Astrocyte of the cerebellum (primary cell): ENCODE measurements at regions not wholly inside any gene's neighbourhood (a gene's known extent, or its start where the extent isn't known, plus 50 kb on each side); places are given as distances from the start of the nearest gene placed in this dataset.

Source experiments
- DNase-seq: peaks from one replicate; pipeline ENCODE4 v3.0.0-alpha.2; 2011; ENCODE audit warnings: low read depth
- H3K4me3 ChIP-seq: 2 replicates; pipeline ENCODE4 v1.5.1; 2011; ENCODE audit warnings: mild to moderate bottlenecking, low read depth, low read length, moderate library complexity
- CTCF ChIP-seq: IDR thresholded peaks from 2 replicates; pipeline ENCODE4 v1.5.1; 2012; ENCODE audit warnings: low read length, low read depth, moderate library complexity, mild to moderate bottlenecking; ENCODE audit errors: missing control alignments
- in situ Hi-C: cut with HindIII; loops from 2 replicates; pipeline ENCODE4 v1.10.0; 2017; ENCODE audit warnings: low sequenced_read_pairs

GRCh38 chr2:215597577-215597976 is 161.7 kb upstream of the FN1 start:
- no peak overlapping the region for H3K4me3 ChIP-seq
- no peak for DNase-seq
- in situ Hi-C loops: no loop called here
- TF ChIP-seq CTCF: no peak

- no peak for TF ChIP-seq CTCF
- H3K4me3 ChIP-seq: no peak overlapping the region
- in situ Hi-C loops: no loop called here
- no peak for DNase-seq
Measured at GRCh38 chr2:215594766-215595165, 158.9 kb upstream of the FN1 start.

GRCh38 chr2:215590010-215590745 is 154.3 kb upstream of the FN1 start:
- in situ Hi-C loops: no loop called here
- no peak for TF ChIP-seq CTCF
- DNase-seq: no peak
- H3K4me3 ChIP-seq: no peak overlapping the region

- no peak overlapping the region for H3K4me3 ChIP-seq
- no peak for TF ChIP-seq CTCF
- DNase-seq: no peak
- in situ Hi-C loops: no loop called here
Measured at GRCh38 chr2:215583881-215584280, 148.0 kb upstream of the FN1 start.

- TF ChIP-seq CTCF: no peak
- in situ Hi-C loops: no loop called here
- H3K4me3 ChIP-seq: no peak overlapping the region
- DNase-seq: no peak
Measured at GRCh38 chr2:215579809-215580208, 143.9 kb upstream of the FN1 start.

GRCh38 chr2:215577356-215577755 is 141.5 kb upstream of the FN1 start:
- no peak overlapping the region for H3K4me3 ChIP-seq
- no peak for TF ChIP-seq CTCF
- in situ Hi-C loops: no loop called here
- DNase-seq: no peak
